ES-I3 (cell line): ENCODE measurements at regions not wholly inside any gene's neighbourhood (a gene's known extent, or its start where the extent isn't known, plus 50 kb on each side); places are given as distances from the start of the nearest gene placed in this dataset.
"Not testable (repeated sequence)": the region's sequence is repeated elsewhere in the genome, so short reads cannot be mapped to it uniquely, and the experiment has no call there.

Source experiments
- H3K36me3 ChIP-seq: 2 replicates; pipeline ENCODE4 v1.6.1; 2013; ENCODE audit warnings: mild to moderate bottlenecking, low read length, control low read depth, moderate library complexity; ENCODE audit not compliant: insufficient read depth
- H3K4me1 ChIP-seq: 2 replicates; pipeline ENCODE4 v1.6.1; 2013; ENCODE audit warnings: mild to moderate bottlenecking, control low read depth, low read length; ENCODE audit not compliant: insufficient read depth
- H3K9ac ChIP-seq: 2 replicates; pipeline ENCODE4 v1.6.1; 2013; ENCODE audit warnings: low read depth, mild to moderate bottlenecking, low read length, moderate library complexity
- H3K9me3 ChIP-seq: 2 replicates; pipeline ENCODE4 v1.6.1; 2013; ENCODE audit warnings: mild to moderate bottlenecking, low read length, moderate library complexity; ENCODE audit not compliant: control insufficient read depth, insufficient read depth

DNA sequence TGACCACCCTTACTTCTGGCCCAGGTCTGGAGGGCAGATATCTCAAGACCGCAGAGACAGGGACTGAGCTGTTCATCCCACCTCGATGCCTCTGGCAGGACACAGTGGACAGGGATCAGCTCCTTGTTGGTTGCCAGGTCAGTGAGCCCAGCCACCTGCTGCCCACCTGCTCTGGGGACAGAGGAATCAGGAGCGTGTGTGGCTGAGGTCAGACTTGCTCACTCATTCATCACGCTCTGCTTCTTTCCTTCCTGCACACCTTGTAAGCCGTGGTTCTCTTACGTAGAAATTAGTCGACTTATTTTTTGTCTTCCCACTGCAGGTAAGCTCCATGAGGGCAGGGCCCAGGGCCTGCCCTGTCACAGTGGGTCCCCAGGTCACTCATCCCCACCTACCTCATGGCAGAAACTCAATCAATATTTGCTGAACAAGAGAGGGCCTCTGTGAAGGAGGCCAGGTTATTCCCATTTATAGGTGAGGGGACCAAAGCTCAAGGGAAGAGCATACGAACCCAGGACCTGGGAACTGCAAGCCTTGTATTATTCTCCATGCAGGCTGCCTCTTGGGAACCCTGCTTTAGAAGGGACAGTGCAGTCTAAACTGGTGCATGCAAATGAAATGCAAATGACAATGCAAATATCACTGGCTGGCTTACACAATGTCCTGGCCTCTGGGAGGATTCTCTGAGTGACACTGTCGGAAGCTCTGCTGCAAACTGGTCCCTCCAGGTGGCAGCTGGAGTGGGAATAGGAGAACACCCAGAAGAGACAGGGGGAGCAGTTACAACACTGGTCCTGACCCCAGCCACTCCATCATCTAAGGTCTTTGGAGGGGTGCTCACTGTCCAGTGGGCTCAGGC is 58.4 kb upstream of the PAX7 start:
- Histone ChIP-seq H3K36me3 (no peaks in the 10 kb centered on the region), H3K4me1 (no peaks in the 10 kb centered on the region), H3K9ac (no peak overlapping the region), H3K9me3 (no peaks in the 10 kb centered on the region)

DNA sequence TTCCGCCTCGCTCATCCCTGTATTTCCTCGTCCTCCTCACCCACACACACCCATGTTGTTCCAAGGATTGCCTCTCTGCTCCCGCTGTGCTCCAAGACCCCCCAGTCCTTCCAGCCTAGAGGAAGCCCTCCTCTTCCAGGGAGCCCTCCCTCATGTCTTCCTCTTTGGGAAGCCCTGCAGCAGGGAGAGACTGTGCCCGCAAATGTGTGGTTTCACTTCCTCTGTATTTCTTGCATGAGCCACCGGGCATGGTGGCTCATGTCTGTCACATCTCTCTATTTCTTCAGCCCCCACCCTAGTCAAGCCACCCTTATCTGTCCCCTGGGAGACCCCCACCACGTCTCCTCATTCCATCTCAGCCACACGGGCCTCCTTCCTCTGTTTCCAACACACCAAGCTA is 57.5 kb upstream of the PAX7 start:
- no peaks in the 10 kb centered on the region for H3K9me3 ChIP-seq
- H3K4me1 ChIP-seq = no peaks in the 10 kb centered on the region

DNA sequence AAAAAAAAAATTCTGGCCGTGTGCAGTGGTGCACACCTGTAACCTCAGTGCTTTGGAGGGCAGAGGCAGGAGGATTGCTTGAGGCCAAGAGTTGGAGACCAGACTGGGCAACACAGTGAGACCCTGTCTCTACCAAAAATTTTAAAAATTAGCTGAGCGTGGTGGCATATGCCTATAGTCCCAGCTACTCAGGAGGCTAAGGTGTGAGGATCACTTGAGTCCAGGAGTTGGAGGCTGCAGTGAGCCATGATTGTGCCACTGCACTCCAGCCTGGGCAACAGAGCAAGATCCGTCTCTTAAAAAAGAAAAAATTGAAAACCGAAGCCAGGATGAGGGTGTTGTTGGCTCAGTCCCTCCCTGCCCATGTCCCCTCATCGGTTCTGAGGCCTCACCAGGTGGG is 55.9 kb upstream of the PAX7 start:
- H3K9ac ChIP-seq = no peak overlapping the region

More for the DNA sequence above, 57.5 kb upstream of the PAX7 start:
- no peak overlapping the region for H3K9ac ChIP-seq
- no peaks in the 10 kb centered on the region for H3K36me3 ChIP-seq

DNA sequence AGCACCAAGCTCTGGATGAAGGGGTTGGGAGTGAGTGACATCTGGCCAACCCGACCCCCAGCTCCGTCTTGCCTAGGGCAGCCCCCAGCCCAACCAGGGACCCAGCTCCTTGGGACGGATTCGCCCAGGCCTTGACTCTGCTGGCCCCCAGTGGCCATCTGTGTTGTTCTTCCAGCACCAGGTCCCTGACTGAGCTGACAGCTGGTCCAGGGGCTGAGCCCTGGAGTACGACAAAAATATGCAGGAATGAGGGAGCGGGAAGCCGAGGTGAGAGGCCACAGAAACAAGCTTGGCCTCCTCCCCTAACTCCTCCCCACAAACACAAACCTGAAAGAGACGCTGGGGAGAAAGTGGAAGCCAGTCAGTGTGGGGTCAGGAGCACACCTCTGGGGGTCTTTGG is 55.0 kb upstream of the PAX7 start:
- H3K4me1 ChIP-seq = no peaks in the 10 kb centered on the region
- no peaks in the 10 kb centered on the region for H3K36me3 ChIP-seq
- no peak overlapping the region for H3K9ac ChIP-seq
- H3K9me3 ChIP-seq = no peaks in the 10 kb centered on the region

More for the DNA sequence above, 55.9 kb upstream of the PAX7 start:
- H3K9me3 ChIP-seq = no peaks in the 10 kb centered on the region
- no peaks in the 10 kb centered on the region for H3K4me1 ChIP-seq
- H3K36me3 ChIP-seq = no peaks in the 10 kb centered on the region

DNA sequence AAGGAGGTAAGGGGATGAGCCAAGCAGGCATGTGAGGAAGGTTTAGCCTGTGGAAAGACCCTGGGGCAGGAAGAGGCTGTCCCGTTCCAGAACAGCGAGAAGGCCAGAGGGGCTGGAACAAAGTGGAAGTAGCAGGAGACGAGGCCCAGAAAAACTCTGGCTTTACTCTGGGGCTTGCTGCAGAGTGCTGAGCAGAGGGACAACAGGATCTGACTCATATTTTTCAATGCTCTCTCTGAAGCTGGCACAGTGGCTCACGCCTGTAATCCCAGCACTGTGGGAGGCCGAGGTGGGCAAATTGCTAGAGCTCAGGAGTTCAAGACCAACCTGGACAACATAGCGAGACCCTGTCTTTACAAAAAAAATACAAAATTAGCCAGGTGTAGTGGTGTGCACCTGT is 52.4 kb upstream of the PAX7 start:
- Histone ChIP-seq H3K9me3 (no peaks in the 10 kb centered on the region), H3K36me3 (no peaks in the 10 kb centered on the region), H3K4me1 (peaks cover under 1% of the 10 kb centered on the region; the same call in 1 of the 2 replicates), H3K9ac (no peak overlapping the region)

DNA sequence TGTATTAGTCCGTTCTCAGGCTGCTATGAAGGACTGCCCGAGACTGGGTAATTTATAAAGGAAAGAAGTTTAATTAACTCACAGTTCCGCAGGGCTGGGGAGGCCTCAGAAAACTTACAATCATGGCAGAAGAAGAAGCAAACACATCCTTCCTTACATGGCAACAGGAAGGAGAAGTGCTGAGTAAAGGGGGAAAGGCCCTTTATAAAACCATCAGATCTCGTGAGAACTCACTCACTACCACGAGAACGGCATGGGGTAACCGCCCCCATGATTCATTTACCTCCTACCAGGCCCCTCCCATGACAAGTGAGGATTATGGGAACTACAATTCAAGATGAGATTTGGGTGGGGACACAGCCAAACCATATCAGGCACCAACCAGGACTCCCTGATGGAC is 51.4 kb upstream of the PAX7 start:
- H3K9ac ChIP-seq, H3K36me3 ChIP-seq, H3K4me1 ChIP-seq, H3K9me3 ChIP-seq: not testable (repeated sequence)

DNA sequence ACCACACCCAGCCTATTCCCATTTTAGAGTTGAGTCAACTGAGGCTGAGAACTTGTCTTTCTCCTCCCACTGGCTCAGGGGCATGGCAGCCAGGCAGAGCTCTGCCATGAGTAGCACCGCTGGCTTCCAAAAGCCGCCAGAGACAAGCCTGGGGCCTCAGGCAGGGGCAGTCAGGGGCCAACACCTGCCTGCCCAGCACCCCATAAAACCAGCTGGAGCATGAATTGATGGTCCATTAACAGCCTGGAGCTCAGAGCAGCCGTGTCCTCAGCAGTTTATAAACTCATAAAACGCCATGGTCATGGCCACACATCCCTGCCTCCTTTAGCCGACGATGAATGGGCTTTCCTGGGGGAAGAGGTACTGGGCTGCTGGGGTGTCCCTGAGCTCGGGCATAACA is 50.6 kb upstream of the PAX7 start:
- no peak overlapping the region for H3K9ac ChIP-seq
- peaks cover 8% of the 10 kb centered on the region for H3K4me1 ChIP-seq
- H3K9me3 ChIP-seq = no peaks in the 10 kb centered on the region
- H3K36me3 ChIP-seq = no peaks in the 10 kb centered on the region

DNA sequence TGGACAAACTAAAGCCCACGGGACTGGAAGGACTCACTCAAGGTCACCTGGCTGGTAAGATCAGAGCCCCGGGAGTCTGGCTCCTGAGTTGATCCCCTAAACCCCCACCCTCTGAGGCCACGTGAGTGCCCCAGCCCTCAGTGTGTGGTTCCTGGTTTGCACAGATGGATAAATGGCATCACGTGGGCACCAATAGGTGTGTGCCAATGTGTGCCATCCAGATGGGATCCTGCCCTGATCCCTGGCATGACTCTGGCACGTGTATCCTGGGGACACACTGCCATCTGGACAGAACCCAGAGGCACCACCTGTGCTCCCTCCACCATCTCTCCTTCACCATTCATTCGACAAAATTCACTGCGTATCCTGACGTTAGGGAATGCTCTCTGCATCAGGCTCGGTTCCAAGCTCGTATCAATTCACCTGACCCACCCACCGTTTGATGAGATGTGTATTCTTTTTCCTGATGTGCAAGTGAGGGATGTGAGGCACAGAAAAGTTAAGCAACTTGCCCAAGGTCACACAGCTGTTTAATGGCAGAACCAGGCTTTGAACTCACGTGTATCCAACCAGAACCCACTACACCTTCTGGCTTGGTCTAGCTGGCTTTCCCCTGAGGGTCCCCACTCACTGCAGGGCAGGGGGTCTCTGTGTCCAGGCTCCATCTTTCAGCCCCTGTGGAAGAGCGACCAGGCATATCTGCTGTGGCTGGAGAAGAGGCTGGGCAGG is 49.8 kb upstream of the PAX7 start:
- Histone ChIP-seq H3K4me1 (peaks cover 8% of the 10 kb centered on the region), H3K36me3 (no peaks in the 10 kb centered on the region), H3K9me3 (no peaks in the 10 kb centered on the region), H3K9ac (no peak overlapping the region)
